22Rv1 (cell line): ENCODE measurements at regions not wholly inside any gene's neighbourhood (a gene's known extent, or its start where the extent isn't known, plus 50 kb on each side); places are given as distances from the start of the nearest gene placed in this dataset.

Source experiments
- H3K27ac ChIP-seq: fragments of 450-650 bp; 2 replicates; pipeline ENCODE4 v1.5.1; 2017
- CTCF ChIP-seq: fragments of 450-650 bp; IDR thresholded peaks from 2 replicates; pipeline ENCODE4 v1.5.1; 2017; ENCODE audit warnings: mild to moderate bottlenecking
- ZFX ChIP-seq: fragments of 450-650 bp; IDR thresholded peaks from 2 replicates; pipeline ENCODE4 v1.6.1; 2017; ENCODE audit warnings: antibody characterized with exemption, borderline replicate concordance

- TF ChIP-seq ZFX (no peak), CTCF (no peak)
- no peak overlapping the region for H3K27ac ChIP-seq
Observed at GRCh38 chr11:16555956-16556355, 182.5 kb upstream of the C11orf58 start.

- H3K27ac ChIP-seq: no peak overlapping the region
- no peak for TF ChIP-seq ZFX
- TF ChIP-seq CTCF: no peak
Observed at GRCh38 chr11:16554361-16554760, 184.1 kb upstream of the C11orf58 start.

- no peak overlapping the region for H3K27ac ChIP-seq
- TF ChIP-seq ZFX: no peak
- no peak for TF ChIP-seq CTCF
Observed at GRCh38 chr11:16547879-16548278, 190.6 kb upstream of the C11orf58 start.

- no peak for TF ChIP-seq CTCF
- TF ChIP-seq ZFX: no peak
- H3K27ac ChIP-seq: no peak overlapping the region
Observed at GRCh38 chr11:16543642-16544041, 187.3 kb upstream of the SOX6 start.

GRCh38 chr11:16542353-16542752 is 186.0 kb upstream of the SOX6 start:
- TF ChIP-seq CTCF (no peak), ZFX (no peak)
- H3K27ac ChIP-seq: no peak overlapping the region

- TF ChIP-seq ZFX (no peak), CTCF (no peak)
- H3K27ac ChIP-seq: no peak overlapping the region
Observed at GRCh38 chr11:16536513-16536912, 180.2 kb upstream of the SOX6 start.

GRCh38 chr11:16528639-16529038 is 172.3 kb upstream of the SOX6 start:
- TF ChIP-seq CTCF (no peak), ZFX (no peak)
- H3K27ac ChIP-seq: no peak overlapping the region
